ENCODE measurements at regions not wholly inside any gene's neighbourhood (a gene's known extent, or its start where the extent isn't known, plus 50 kb on each side); places are given as distances from the start of the nearest gene placed in this dataset.

GRCh38 chr6:16927205-16927604 is 165.9 kb upstream of the ATXN1 start:
- TF ChIP-seq, protein P1, sequence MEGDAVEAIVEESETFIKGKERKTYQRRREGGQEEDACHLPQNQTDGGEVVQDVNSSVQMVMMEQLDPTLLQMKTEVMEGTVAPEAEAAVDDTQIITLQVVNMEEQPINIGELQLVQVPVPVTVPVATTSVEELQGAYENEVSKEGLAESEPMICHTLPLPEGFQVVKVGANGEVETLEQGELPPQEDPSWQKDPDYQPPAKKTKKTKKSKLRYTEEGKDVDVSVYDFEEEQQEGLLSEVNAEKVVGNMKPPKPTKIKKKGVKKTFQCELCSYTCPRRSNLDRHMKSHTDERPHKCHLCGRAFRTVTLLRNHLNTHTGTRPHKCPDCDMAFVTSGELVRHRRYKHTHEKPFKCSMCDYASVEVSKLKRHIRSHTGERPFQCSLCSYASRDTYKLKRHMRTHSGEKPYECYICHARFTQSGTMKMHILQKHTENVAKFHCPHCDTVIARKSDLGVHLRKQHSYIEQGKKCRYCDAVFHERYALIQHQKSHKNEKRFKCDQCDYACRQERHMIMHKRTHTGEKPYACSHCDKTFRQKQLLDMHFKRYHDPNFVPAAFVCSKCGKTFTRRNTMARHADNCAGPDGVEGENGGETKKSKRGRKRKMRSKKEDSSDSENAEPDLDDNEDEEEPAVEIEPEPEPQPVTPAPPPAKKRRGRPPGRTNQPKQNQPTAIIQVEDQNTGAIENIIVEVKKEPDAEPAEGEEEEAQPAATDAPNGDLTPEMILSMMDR (IDR thresholded peaks at IDR 0.05): no peak
- no peak for TF ChIP-seq POLR2A (IDR thresholded peaks at IDR 0.05)

All from upper lobe of left lung (tissue), 4 donors.